HG03442 (cell line): ENCODE measurements at regions not wholly inside any gene's neighbourhood (a gene's known extent, or its start where the extent isn't known, plus 50 kb on each side); places are given as distances from the start of the nearest gene placed in this dataset.
"Not testable (repeated sequence)": the region's sequence is repeated elsewhere in the genome, so short reads cannot be mapped to it uniquely, and the experiment has no call there.

Experiments
- ATAC-seq: cut with Tn5 transposase; IDR thresholded peaks from one replicate; pipeline ENCODE4 v1.9.1; 2021; ENCODE audit warnings: mild to moderate bottlenecking, moderate library complexity; ENCODE audit not compliant: unreplicated experiment

DNA sequence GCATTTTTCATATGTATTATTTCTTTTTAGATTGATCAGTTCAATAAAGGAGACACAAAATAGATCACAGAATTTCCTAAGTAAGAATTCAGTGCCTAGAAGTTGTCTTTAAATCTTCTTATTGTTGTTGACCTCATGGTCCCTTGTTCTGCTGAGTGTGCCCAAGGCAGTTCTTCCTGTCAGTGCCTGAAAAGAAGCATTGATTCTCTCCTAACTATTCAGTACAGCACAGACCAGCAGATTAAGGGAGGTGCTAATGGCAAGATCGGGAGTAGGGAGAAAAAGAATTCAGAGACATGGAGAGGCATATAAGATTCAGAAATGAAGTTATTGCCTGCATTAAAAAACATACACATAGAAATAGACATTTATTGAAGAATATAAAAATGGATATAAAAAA lies 180.5 kb upstream of the PCDH9 start:
- no peak for ATAC-seq

DNA sequence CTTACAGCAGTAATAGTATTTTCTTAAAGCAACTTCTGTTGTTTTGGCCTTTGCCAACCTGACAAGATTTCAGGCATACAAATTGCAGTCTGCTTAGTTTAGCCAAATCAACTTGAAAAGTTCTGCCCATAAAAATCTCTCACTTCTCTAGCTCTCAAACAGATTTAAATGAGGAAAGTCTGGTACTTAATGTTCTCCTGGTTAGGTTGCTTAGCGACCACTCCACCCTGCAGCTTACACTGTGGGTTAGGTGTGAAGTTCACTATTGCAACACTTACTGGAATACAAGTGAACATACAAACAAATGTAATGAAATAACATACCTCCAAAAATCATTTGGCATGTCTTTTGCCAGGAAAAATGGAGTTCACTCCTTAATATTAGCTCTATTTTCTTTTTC lies 178.7 kb upstream of the PCDH9 start:
- ATAC-seq: no peak

DNA sequence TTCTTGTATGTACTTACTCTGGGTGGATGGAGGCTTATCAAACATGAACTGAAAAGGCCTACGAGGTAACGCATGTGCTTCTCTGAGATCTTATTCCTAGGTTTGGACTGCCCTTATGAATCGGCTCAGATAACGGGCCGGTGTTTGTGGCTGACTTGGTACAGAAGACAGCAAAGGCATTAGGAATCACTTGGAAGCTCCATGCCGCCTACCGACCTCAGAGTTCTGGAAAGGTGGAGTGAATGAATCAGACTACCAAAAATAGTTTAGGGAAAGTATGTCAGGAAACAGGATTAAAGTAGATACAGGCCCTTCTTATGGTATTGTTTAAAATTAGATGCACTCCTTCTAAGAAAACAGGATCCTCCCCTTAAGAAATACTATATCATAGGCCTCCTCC lies 172.4 kb upstream of the PCDH9 start:
- no peak for ATAC-seq

DNA sequence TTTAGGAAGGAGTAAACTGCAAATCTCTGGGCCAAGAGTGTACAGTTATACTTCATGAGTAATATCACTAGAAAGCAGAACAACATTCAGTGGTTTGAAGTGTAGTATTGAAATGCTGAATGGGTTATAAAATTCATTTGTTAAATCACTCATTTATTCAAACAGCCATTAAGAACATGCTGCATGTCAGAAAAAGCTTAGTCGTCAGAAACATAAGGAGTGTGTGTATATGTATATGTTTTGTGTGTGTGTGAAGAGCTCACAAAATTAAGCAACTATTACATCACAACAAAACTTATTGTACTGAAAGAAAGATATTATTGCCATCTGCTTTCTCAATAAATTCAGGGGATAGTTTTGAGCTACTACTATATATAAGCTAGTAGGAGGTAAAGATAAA lies 165.4 kb upstream of the PCDH9 start:
- no peak for ATAC-seq

DNA sequence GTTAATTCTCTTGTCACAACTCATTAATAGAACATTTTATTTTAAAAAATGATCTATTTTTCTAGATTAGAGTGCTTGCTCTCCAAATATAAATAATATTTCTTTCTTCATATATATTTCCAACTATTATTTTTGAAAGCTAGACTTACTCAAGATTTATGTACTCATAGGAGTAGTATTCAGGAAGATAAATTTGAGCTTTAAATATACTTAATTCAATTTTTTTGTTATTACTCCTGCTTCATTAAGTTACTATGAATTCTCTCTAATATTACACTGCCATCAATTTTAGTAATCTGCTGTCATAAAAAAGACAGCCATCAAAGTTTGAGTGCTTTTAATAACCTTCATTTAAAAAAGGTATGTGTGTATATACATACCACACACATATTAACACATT lies 161.9 kb upstream of the PCDH9 start:
- ATAC-seq: no peak

DNA sequence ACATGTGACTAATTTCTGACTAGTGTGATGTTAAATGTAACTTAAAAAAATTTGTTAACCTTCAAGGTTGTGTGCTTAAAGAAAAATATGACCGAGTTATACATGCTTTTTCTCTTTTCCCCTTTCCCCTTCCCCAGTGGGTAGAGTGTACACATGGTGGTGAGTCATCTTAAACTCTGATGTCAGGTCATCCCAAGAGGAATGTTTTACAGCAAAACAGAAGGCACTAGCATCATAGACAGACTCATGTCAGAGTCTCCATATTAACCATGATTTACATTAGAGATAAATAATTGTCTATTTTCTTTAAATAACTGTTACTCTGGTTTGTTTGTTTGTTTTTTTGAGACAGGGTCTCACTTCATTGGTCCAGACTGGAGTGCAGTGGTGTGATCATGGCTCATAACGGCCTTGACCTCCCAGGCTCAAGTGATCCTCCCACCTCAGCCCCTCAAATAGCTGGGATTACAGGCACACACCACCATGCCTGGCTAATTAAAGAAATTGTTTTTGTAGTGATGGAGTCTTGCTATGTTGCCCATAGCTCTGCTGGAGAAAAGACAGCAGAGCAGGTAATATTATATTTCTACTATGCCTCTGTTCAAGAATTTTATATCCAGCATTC lies 160.4 kb upstream of the PCDH9 start:
- ATAC-seq: no peak

DNA sequence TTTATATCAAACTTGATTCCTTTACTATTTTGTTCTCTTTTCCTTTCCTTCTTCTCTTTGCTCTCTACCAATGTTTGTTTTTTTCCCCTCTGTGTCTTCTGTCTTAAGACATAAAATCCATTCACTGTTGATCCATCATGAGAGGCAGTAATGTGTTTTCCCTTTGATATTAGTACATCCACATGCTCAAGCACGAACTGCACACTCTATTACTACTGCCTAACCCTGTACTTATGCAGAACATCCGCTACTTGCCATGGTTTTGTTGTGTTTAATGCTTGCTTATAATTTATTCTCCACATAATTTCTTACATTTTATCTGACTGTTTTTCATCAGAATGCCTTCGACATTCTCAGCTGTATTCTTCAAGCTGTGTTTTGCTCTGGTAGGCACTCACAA lies 159.0 kb upstream of the PCDH9 start:
- ATAC-seq: no peak

DNA sequence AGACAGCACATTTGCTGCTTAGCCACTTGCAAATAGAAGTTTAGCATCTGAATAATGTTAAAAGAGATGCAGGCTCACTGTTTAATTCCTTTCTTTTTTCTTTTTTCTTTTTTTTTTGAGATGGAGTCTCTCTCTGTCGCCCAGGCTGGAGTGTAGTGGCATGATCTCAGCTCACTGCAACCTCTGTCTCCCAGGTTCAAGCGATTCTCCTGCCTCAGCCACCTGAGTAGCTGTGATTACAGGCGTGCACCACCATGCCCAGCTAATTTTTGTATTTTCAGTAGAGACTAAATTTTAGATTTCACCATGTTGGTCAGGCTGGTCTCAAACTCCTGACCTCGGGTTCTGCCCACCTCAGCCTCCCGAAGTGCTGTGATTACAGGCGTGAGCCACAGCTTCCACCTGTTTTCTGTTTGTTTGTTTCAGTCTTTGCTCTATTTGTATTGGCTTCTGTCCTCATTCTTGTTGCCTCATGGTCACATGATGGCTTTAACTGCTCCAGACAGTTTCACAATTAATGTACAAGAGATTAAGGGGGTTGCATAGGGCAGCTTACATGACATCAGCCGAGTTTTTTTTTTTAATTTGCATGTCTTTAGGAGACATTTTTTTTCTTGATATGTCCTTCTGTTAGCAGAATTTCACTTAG lies 153.1 kb upstream of the PCDH9 start:
- ATAC-seq: not testable (repeated sequence)

DNA sequence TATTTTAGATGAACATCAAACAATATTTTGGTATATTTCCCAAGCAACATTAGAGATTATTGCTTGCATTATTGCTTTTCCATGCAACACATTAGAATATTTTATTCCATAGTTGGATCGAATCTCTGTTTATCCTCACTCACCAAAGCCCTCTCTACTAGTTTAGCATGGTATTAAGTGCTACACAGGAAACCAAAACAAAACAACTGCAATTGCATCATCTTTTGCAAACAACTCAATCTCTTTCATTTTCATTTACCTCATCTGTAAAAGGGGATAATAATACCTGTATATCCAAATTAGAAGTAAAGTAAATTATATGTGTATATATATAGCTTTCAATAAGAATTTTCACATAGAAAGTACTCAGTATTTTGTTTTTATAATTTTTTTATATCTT lies 147.8 kb upstream of the PCDH9 start:
- ATAC-seq: no peak

DNA sequence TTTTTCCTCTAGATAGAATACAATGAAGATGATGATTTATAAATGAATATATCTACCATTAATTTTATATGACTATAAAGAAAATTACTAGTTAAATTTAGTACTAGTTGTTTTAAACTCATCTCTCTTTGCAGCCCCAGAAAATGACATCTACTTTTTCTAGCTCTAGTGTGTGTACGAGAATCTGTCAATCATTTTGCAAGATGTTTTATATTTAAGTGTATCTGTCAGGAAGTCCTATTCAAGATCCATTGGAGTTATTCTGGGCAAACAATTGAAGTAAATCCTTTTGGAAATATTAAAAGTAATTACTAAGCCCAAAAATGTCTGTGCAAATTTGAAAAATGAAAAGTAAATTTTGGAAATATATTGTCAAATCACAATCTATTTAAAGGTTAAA lies 144.3 kb upstream of the PCDH9 start:
- no peak for ATAC-seq

DNA sequence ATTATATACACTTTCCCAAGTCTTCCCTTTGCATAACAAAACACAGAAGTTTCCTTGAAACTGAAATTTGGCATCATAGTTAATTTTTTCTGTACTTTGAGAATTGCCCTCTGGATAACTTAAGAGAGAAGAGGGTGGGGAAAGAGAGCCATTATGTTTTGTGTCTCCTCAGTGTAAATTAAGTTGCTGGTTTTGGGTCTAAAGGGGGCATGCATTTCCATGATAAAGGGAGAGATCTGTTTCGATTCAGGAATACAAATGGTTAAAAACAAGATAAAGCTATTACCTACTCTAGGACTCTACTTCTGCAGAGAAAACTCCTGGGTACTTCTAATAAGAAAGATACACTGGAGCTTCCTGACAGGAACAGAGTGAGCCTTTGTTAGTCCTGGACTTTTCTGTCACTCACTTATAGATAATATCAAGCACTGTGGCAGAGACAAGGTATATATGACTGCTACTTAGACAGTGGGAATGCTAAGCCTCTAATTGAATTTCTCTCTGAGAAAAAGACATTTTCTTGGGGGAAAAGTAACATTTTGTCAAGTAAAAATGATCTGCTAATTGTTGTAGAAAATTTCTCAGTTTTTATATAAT lies 142.8 kb upstream of the PCDH9 start:
- no peak for ATAC-seq

DNA sequence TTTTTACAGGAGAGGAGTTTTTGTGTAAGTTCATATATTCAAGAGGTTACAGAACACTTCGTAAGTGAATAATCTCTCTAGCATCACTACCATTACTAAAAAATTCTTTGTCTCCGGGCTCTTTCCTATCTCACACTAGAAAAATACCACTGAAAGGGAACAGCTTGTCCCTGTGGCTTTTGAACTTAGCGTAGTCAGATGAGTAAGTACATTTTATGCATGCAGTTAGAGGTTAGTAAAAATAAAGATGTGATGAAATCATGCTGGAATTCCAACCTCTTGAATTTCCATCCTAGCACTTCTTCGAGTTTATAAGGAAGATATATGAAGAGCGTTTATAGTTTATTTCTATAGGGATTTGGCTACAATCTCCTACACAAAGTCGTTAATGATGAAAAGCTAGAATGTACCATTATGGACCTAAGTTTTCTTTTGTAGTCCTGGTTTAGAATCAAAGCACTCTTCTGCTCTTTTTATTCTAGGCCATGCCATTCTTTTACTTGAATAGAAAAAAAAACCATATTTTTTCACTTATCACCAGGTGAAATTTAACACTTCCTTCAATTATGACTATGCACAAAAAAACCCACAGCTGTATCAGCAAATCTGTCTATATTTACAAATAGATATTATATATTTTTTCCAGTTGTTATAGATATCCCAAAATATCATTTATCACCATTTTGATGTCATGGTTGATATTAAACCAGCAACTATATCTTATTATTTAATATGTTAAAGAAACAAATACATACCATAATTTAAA lies 139.9 kb upstream of the PCDH9 start:
- no peak for ATAC-seq

DNA sequence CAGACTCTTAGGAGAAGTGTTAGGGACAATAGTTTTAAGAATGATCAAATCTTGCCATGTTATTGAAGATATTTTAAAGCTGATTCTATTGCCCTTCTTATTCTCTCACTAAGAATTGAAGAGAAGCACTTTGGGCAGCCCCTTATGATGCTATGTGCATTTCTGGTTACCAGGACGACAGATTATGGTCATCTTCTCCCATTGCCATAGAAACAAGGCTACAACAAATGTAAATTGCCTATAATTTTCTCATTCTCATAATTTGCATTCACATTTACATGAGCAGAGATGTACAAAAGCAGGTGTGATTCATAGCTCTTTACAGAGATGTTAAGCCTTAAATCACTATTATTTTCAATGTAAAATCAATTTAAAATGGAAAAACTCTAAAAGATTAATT lies 137.3 kb upstream of the PCDH9 start:
- ATAC-seq: no peak

DNA sequence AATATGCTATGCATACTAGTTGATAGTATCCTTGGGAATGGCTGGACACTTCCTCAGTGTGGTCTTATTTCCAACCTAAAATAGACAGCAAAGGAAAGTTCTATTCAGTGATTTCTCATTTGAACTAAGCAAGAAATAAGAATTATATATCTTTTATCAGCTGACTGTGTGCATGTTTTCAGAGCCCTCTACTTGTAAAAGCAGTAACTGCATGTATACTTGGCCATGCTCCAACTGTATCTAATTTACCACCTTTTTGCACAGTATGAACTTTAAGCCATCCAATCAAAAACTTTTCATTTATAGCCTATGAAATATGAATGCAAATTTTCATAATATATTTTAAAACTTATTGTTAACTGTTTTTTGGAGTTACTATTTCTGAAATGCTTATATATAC lies 136.4 kb upstream of the PCDH9 start:
- no peak for ATAC-seq

DNA sequence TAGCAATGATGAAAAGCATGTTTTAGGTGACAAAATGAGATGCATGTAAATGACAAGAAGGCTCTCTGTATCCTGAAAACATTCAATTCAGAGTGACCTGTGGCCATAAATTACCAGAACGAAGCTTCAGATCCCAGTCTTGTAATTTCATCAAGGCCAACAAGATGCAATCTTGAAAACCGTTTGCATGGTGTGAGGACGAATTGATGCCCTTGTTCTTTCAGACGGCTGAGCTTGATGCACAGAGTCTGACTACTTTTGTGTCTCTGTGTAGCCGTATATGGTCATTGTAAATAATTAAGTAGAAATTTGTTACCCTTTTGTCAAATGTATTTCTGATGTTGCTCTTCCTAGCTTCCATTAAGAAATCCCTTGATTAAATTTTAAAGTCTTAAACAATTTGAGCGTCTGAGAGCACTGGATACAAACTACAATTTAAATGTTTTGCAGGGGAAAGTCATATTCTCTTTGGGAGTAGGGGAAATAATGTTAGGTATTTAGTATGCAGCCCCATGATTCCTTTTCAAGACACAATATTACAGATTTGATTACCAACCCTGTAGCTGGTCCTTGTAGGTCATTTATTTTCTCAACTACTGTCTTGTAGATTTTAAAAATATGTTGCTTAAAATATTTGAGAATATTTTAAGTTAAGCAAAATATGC lies 125.8 kb upstream of the PCDH9 start:
- no peak for ATAC-seq

DNA sequence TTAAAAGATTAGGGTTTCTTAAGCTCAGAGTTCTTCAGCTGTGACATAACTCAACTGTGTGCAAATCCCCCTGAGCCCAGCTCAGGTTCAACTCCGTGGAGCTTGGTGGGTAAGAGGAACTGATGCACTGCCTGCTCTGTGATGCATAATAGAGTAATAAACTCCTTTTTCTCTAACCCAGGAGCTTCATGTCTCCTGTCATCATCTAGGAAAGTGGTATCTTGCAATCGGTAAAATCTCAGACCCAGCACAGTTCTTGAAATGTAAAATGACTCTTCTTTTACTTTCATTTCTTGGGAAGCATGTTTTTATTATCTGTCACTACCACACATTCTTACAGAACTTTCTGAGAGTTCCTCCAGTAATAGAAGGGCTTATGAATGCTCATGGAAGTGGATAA lies 123.8 kb upstream of the PCDH9 start:
- ATAC-seq: no peak

DNA sequence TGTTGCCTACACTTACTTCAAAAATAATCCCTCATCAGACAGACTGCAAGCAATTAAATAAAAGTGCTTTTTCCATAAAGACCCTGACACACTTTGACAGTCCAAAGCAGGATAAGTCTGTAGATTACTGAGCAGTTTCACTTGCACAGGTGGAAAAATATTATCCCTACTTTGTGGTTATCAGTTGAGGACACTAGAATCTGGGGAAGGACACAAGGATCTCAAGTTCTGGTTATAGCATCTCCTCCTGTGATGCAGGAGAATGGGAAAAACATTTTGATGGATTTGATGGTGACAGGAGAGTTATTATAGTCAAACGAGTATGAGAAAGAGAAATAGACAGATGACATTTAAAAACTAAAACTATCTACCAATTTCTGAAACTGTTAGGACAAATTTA lies 122.9 kb upstream of the PCDH9 start:
- no peak for ATAC-seq

DNA sequence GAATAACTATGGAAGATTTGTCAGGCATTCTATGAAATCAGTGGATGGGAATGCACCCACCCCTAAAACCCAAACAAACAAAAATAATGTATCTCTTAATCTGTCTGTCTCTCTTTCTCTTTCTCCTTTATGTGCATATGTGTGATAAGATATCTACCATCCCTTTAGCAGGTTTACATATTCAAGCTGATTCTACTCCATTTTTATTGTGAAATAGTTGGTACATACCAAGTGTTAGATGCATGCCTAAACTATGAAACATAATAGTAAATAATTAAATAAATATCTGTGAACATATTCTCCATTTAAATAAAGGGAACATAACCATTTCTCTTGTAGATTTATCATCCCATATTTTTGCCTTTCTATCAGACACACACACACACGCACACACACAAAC lies 121.8 kb upstream of the PCDH9 start:
- ATAC-seq: no peak

DNA sequence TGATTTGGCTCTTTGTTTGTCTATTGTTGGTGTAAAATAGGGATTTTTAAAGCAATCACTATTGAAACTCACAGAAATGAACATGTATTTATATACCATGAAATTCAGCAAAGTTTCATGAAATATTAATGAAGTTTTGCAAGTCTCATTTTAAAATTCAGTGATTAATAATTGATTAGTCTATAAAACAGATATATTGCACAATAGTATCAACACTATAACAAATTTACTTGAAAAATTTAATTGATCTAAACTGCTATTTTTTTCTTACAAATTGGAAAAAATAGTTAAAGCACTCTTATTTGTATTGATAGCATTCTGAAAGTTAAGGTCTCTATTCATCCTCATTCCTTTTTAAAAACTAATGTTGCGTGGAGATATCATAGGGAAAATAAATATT lies 121.0 kb upstream of the PCDH9 start:
- ATAC-seq: no peak

DNA sequence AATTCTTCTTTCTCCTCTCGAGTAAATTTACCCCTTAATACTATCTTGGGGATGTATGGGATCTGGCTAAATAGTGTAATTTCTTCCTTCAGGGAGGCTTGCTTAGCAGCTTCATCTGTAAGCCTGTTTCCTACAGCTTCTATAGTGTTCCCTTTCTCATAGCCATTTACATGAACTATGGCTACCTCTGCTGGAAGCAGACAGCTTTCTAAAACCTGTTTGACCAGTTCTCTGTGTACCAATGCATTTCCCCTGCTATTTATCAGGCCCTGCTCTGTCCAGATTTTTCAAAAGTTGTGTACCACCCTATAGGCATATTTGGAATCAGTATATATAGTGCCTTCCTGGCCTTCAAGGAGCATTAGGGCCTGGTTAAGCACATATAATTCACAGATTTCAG lies 113.6 kb upstream of the PCDH9 start:
- no peak for ATAC-seq

DNA sequence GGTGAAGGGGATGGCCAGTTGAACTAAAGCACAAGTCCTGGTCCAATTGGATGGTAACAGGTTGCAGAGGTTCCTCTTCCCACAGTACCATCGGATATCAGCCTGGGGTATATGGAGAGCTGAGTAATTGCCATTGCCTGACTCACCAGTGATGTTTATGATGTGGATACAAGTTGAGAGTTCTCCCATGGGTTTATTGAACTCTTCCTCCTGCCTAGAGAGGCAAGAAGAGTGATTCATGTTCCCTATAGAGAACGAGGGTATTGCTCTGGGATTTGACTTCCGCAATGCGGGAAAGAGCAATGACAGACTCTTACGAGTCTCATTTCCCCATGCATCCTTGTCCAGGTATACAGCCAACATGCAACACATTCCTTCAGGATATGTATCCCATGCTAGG lies 111.3 kb upstream of the PCDH9 start:
- no peak for ATAC-seq

DNA sequence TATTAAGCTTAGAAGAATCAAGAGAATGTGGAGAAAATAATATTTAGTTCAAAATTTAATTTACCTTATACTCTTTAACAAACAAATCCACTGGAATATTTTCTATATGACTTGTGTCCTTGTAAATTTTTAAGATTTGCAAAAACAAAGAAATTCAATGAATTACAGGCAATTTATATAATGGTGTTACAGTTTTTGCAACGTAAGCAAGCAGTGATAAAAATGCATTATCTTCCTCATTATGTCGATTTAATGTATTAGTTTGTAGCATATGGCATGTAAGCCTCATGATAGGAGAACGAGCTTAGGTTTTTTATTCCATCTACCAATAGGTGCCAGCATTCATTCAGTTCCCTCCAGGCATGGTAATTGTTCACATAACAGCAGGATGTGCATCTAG lies 100.0 kb upstream of the PCDH9 start:
- no peak for ATAC-seq
